ENCODE measurements at regions not wholly inside any gene's neighbourhood (a gene's known extent, or its start where the extent isn't known, plus 50 kb on each side); places are given as distances from the start of the nearest gene placed in this dataset.

- TF ChIP-seq CTCF (IDR thresholded peaks at IDR 0.05) (no peak), POLR2A (IDR thresholded peaks at IDR 0.05) (no peak), POLR2AphosphoS5 (IDR thresholded peaks at IDR 0.05) (no peak)
Measured at GRCh38 chr7:10245406-10245805, 728.3 kb upstream of the PHF14 start.
